Right lobe of liver (tissue), 4 donors: ENCODE measurements at regions not wholly inside any gene's neighbourhood (a gene's known extent, or its start where the extent isn't known, plus 50 kb on each side); places are given as distances from the start of the nearest gene placed in this dataset.

ENCODE experiments used
- POLR2A ChIP-seq: fragments of 450-650 bp; IDR thresholded peaks from one replicate; pipeline ENCODE4 v1.6.1; 2017; ENCODE audit warnings: antibody characterized with exemption, mild to moderate bottlenecking
- TF ChIP-seq, protein P1 (sequence below), 4 donors: fragments of 200-600 bp in 3 of 4; fragments of 450-650 bp in 1 of 4; IDR thresholded peaks; one replicate each; pipeline versions ENCODE4 v1.5.1 to v1.8.0; 2016 to 2022; ENCODE audit warnings: antibody characterized with exemption in 4 of 4, mild to moderate bottlenecking in 2 of 4
- donor health status: DM: no; HTN: no; CAD: no.
- donor health status: DM: no; HTN: no; CAD: no.
- donor health status: DM: no; HTN: yes; CAD: no.

DNA sequence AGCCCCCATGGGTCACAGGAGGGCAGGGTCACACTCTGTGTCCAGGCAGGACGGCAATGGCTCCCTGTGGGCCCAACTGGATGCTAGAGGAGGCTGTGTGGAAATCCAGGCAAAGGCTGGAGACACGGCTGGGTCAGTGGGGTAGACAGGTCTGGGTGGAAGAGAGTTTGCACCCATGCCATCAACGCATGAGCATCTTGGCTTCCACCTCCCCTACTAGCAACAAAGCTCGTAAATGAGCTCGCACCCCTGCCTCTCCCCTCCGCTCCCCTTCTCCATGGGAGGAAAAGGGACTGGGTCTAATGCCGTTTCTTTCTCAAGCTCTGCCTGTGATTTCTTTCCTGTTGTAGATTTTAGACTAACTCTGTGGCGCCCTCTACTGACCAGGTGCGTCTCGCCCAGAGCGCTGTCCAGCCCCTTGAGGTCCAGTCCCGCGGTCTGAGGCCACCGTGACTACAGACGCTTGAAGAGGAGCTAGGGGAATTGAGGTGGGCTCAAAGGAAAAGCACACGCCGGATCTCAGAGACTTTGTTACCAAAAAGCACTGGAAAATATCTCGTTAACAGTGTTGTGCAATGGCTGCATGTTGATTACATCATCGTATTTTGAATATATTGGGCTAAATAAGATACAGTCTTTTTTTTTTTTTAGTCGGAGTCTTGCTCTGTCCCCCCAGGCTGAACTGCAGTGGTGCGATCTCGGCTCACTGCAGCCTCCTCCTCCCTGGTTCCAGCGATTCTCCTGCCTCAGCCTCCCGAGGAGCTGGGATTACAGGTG is 50.7 kb upstream of the USP29 start:
- TF ChIP-seq, protein P1, sequence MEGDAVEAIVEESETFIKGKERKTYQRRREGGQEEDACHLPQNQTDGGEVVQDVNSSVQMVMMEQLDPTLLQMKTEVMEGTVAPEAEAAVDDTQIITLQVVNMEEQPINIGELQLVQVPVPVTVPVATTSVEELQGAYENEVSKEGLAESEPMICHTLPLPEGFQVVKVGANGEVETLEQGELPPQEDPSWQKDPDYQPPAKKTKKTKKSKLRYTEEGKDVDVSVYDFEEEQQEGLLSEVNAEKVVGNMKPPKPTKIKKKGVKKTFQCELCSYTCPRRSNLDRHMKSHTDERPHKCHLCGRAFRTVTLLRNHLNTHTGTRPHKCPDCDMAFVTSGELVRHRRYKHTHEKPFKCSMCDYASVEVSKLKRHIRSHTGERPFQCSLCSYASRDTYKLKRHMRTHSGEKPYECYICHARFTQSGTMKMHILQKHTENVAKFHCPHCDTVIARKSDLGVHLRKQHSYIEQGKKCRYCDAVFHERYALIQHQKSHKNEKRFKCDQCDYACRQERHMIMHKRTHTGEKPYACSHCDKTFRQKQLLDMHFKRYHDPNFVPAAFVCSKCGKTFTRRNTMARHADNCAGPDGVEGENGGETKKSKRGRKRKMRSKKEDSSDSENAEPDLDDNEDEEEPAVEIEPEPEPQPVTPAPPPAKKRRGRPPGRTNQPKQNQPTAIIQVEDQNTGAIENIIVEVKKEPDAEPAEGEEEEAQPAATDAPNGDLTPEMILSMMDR (IDR thresholded peaks at IDR 0.05) = peak in 3 of 4 donors; percentile 30 to 59 (median 37)
- TF ChIP-seq POLR2A = no peak
